Neural cell (in vitro differentiated cells): ENCODE measurements at regions not wholly inside any gene's neighbourhood (a gene's known extent, or its start where the extent isn't known, plus 50 kb on each side); places are given as distances from the start of the nearest gene placed in this dataset.

Experiments
- CTCF ChIP-seq: fragments of 450-650 bp; IDR thresholded peaks from 2 replicates; pipeline ENCODE4 v1.5.1; 2014; ENCODE audit warnings: antibody characterized with exemption, mild to moderate bottlenecking, moderate library complexity; ENCODE audit not compliant: poor library complexity, severe bottlenecking
- EZH2 ChIP-seq: fragments of 200-600, 300-800 bp; shearing (Covaris generic), sonication (generic); IDR thresholded peaks from 2 replicates; pipeline ENCODE4 v1.6.1; 2014; ENCODE audit warnings: antibody characterized with exemption, low read length, borderline replicate concordance, mild to moderate bottlenecking; ENCODE audit not compliant: insufficient read depth, poor library complexity, severe bottlenecking
- POLR2AphosphoS5 ChIP-seq: IDR thresholded peaks from 2 replicates; pipeline ENCODE4 v1.6.1; 2012
- RAD21 ChIP-seq: fragments of 450-650 bp; conservative IDR thresholded peaks from 2 replicates; pipeline ENCODE4 v1.6.1; 2014; ENCODE audit warnings: antibody characterized with exemption, mild to moderate bottlenecking, moderate library complexity

- TF ChIP-seq CTCF (no peak), EZH2 (no peak), POLR2AphosphoS5 (no peak), RAD21 (no peak)
These were observed 200.7 kb upstream of the ANKRD50 start for GRCh38 chr4:124913237-124913636.
